Parathyroid adenoma (tissue), 2 donors: ENCODE measurements at regions not wholly inside any gene's neighbourhood (a gene's known extent, or its start where the extent isn't known, plus 50 kb on each side); places are given as distances from the start of the nearest gene placed in this dataset.

Experiments used
- H2AFZ ChIP-seq: fragments of 300-600 bp; sonication (generic); one replicate; pipeline ENCODE4 v1.7.0; 2017; ENCODE audit warnings: antibody characterized with exemption, mild to moderate bottlenecking
- H3K27ac ChIP-seq: fragments of 300-600 bp; sonication (generic); one replicate; pipeline ENCODE4 v1.7.0; 2017
- H3K27me3 ChIP-seq: fragments of 300-600 bp; sonication (generic); one replicate; pipeline ENCODE4 v1.7.0; 2017; ENCODE audit warnings: low read length; ENCODE audit not compliant: control insufficient read depth, insufficient read depth
- H3K36me3 ChIP-seq: fragments of 300-600 bp; sonication (generic); one replicate; pipeline ENCODE4 v1.7.0; 2017; ENCODE audit warnings: low read length; ENCODE audit not compliant: control insufficient read depth, insufficient read depth
- H3K4me1 ChIP-seq: fragments of 300-600 bp; sonication (generic); one replicate; pipeline ENCODE4 v1.7.0; 2017; ENCODE audit warnings: control low read depth
- H3K4me2 ChIP-seq: fragments of 300-600 bp; sonication (generic); one replicate; pipeline ENCODE4 v1.7.0; 2017; ENCODE audit warnings: low read length
- H3K4me3 ChIP-seq: fragments of 300-600 bp; sonication (generic); one replicate; pipeline ENCODE4 v1.7.0; 2017; ENCODE audit warnings: low read depth, low read length
- H3K79me2 ChIP-seq: fragments of 300-600 bp; sonication (generic); one replicate; pipeline ENCODE4 v1.7.0; 2017; ENCODE audit warnings: control low read depth
- H3K9ac ChIP-seq: fragments of 300-600 bp; sonication (generic); one replicate; pipeline ENCODE4 v1.7.0; 2017; ENCODE audit warnings: mild to moderate bottlenecking
- H3K9me3 ChIP-seq: fragments of 300-600 bp; sonication (generic); one replicate; pipeline ENCODE4 v1.7.0; 2017; ENCODE audit warnings: low read length; ENCODE audit not compliant: control insufficient read depth
- TF ChIP-seq, protein P1 (sequence below): fragments of 300-600 bp; sonication (generic); IDR thresholded peaks from one replicate; pipeline ENCODE4 v1.7.0; 2017; ENCODE audit warnings: antibody characterized with exemption, mild to moderate bottlenecking
- donor health status: primary hyperparathyroidism.

DNA sequence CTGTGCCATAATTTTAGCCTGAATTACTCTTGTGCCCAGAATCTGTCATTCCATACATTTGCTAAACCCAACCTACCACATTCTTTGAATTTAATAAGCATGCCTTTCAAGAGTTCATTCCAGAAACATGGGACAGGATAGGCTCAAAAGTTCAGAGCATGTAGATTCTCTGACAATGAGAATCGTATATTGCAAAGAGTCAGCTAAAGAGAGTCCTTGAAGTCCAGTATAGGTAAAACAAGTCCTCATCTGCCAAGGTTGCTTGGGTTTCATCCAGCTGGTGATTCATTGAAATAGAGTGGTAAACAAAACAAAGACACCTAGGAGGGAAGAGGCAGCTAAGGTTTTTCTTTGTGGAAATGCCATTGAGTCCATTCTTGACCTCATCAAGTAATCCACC is 249.3 kb upstream of the DIPK2B start:
- H3K4me3 ChIP-seq, result no peak overlapping the region
- H3K27me3 ChIP-seq, result no peaks in the 10 kb centered on the region
- H3K27ac ChIP-seq, result no peak overlapping the region
- H3K9ac ChIP-seq, result no peak overlapping the region
- no peak overlapping the region for H3K4me2 ChIP-seq
- no peaks in the 10 kb centered on the region for H3K9me3 ChIP-seq
- no peaks in the 10 kb centered on the region for H3K79me2 ChIP-seq
- no peak overlapping the region for H2AFZ ChIP-seq
- TF ChIP-seq, protein P1, sequence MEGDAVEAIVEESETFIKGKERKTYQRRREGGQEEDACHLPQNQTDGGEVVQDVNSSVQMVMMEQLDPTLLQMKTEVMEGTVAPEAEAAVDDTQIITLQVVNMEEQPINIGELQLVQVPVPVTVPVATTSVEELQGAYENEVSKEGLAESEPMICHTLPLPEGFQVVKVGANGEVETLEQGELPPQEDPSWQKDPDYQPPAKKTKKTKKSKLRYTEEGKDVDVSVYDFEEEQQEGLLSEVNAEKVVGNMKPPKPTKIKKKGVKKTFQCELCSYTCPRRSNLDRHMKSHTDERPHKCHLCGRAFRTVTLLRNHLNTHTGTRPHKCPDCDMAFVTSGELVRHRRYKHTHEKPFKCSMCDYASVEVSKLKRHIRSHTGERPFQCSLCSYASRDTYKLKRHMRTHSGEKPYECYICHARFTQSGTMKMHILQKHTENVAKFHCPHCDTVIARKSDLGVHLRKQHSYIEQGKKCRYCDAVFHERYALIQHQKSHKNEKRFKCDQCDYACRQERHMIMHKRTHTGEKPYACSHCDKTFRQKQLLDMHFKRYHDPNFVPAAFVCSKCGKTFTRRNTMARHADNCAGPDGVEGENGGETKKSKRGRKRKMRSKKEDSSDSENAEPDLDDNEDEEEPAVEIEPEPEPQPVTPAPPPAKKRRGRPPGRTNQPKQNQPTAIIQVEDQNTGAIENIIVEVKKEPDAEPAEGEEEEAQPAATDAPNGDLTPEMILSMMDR, result no peak
- no peaks in the 10 kb centered on the region for H3K36me3 ChIP-seq
- no peaks in the 10 kb centered on the region for H3K4me1 ChIP-seq

DNA sequence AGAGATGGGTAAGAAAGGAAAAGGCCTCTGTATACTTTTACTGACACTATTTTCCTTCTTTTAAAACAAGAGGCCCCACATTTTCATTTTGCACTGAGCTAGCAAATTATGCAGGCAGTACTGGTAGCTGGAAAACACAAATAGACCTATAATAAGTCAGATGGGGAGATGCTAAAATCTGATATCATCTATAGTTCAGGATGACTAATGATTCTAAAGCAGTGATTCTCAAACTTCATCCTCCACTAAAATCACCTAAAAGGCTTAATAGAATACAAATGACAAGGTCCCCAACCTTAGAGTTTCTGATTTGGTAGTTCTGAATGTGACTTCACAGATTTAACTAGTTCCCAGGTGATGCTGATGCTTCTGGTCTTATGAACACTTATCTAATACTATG is 247.3 kb upstream of the DIPK2B start:
- Histone ChIP-seq H3K27ac (no peak overlapping the region), H3K9ac (no peak overlapping the region), H3K4me3 (no peak overlapping the region), H3K79me2 (no peaks in the 10 kb centered on the region), H3K9me3 (no peaks in the 10 kb centered on the region), H3K27me3 (no peaks in the 10 kb centered on the region), H3K4me2 (no peak overlapping the region), H3K4me1 (no peaks in the 10 kb centered on the region), H3K36me3 (no peaks in the 10 kb centered on the region), H2AFZ (no peak overlapping the region)
- TF ChIP-seq, protein P1, result no peak

DNA sequence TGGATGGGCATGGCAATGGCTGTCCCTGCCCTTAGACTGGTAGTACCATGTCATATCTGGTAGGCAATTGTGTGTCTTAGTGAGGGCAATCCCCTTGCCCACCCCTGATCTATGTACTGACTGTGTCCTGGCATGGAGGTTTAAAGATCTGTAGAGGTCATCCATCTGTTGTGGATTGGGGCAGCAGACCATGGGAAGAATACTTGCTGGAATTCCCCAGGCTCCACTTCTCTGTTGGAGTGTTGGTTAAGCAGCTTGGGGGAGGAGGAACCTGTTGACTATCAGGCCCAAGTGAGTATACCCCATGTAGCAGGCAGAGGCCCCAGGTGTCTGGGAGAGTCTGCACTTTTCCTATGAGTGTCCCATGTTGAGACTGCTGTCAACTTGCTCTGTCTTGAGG is 246.7 kb upstream of the DIPK2B start:
- Histone ChIP-seq H3K79me2 (no peaks in the 10 kb centered on the region), H3K27ac (no peak overlapping the region), H3K27me3 (no peaks in the 10 kb centered on the region), H3K9me3 (no peaks in the 10 kb centered on the region), H3K4me2 (no peak overlapping the region), H3K4me3 (no peak overlapping the region), H3K9ac (no peak overlapping the region), H3K4me1 (no peaks in the 10 kb centered on the region), H2AFZ (no peak overlapping the region), H3K36me3 (no peaks in the 10 kb centered on the region)
- TF ChIP-seq, protein P1, result no peak

DNA sequence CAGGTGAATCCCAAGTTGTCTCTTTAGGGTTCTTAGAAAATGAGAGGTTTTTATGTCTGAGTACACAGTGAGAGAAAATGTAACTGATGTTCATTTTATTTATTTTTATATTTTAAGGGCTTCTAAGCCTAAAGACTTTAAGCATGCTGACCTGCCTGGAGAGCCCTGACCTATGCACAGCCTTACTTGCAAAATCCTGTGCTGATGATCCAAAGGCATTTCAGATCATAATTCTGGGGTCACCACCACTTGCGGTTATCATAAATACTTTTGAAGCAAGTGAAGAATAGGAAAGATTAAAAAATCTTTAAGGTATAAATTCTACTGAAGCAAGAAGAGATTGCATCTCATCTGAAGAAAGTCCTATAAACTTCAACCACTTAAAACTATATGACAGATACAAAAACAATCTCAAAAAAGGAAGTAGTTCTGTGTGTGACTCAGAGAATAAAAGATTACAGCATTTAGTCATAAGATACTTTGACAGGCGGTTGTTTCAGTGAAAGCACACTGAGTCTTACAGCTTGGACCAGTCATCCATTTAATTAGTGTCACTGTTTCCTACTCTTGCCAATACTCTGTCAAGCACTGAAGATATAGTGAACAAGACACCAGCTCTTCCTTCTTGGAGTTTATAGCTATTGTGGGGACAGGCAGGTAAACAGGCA is 245.2 kb upstream of the DIPK2B start:
- Histone ChIP-seq H3K79me2 (no peaks in the 10 kb centered on the region), H3K4me2 (no peak overlapping the region), H3K27me3 (no peaks in the 10 kb centered on the region), H3K27ac (no peak overlapping the region), H3K4me1 (no peaks in the 10 kb centered on the region), H3K4me3 (no peak overlapping the region), H3K9ac (no peak overlapping the region), H2AFZ (no peak overlapping the region), H3K9me3 (no peaks in the 10 kb centered on the region), H3K36me3 (no peaks in the 10 kb centered on the region)
- TF ChIP-seq, protein P1, result no peak

DNA sequence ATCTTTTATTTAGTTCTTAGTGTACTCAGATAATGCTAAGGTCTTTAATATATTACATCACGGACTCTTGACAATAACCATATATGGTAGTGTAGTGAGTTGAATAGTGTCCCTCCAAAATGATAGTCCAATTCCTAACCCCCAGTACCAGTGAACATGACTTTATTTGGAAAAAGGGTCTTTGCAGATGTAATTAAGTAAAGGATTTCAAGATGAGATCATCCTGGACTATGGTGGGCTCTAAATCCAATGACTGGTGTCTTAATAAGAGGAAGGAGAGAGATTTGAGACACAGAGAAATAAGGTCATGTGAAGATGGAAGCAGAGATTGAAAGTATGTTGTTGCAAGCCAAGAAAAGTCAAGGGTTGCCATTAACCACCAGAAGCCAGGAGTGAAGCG is 236.5 kb upstream of the DIPK2B start:
- Histone ChIP-seq H3K9ac (no peak overlapping the region), H3K4me1 (no peaks in the 10 kb centered on the region), H3K9me3 (no peaks in the 10 kb centered on the region), H3K27ac (no peak overlapping the region), H3K27me3 (no peaks in the 10 kb centered on the region), H3K4me2 (no peak overlapping the region), H3K36me3 (no peaks in the 10 kb centered on the region), H3K4me3 (no peak overlapping the region), H2AFZ (no peak overlapping the region), H3K79me2 (no peaks in the 10 kb centered on the region)
- TF ChIP-seq, protein P1, result no peak
